Endothelial cell of umbilical vein (primary cell): ENCODE measurements at regions not wholly inside any gene's neighbourhood (a gene's known extent, or its start where the extent isn't known, plus 50 kb on each side); places are given as distances from the start of the nearest gene placed in this dataset.

Experiments
- BruUV-seq: library from RNA; stranded (reverse); fragments of 400-500 nt; replicated peaks from 2 replicates; lab custom pipeline; 2021; lab: Mats Ljungman, UMichigan
- CTCF ChIA-PET: fragments of 300-600, 350-600 bp; sonication (Branson Sonifier 250); formaldehyde crosslinking; loops from one replicate; lab custom pipeline; 2021; ENCODE audit warnings: antibody characterized with exemption, inconsistent platforms; lab: Charles Lee
- POLR2A ChIA-PET: fragments of 300-600, 350-600 bp; sonication (Branson Sonifier 250); formaldehyde crosslinking; loops from one replicate; lab custom pipeline; 2021; ENCODE audit warnings: antibody characterized with exemption, inconsistent platforms; lab: Charles Lee
- DNase-seq: peaks from one replicate; pipeline ENCODE4 v3.0.0-alpha.2; 2011; ENCODE audit warnings: low read depth, low spot score
- FAIRE-seq: peaks from 2 replicates; lab custom pipeline; 2011; peaks lifted over from hg19 to GRCh38; lab: Jason Lieb, UNC
- H2AFZ ChIP-seq: 2 replicates; pipeline ENCODE4 v1.6.0; 2012; ENCODE audit warnings: low read depth, low read length, control low read depth, inconsistent platforms
- H3K27ac ChIP-seq: 2 replicates; pipeline ENCODE4 v1.5.1; 2011; ENCODE audit warnings: low read depth, mild to moderate bottlenecking, control low read depth, low read length, moderate library complexity; ENCODE audit not compliant: insufficient read depth
- H3K27me3 ChIP-seq, 2 experiments: 2 replicates each; pipeline versions ENCODE4 v1.6.0 to v1.6.1; 2011; ENCODE audit warnings: low read length in 2 of 2, mixed read lengths in 1 of 2; ENCODE audit not compliant: control insufficient read depth in 2 of 2, insufficient read depth in 2 of 2
- H3K36me3 ChIP-seq, 2 experiments: 2 replicates in 1 of 2; 3 replicates in 1 of 2; pipeline ENCODE4 v1.5.1; 2011; ENCODE audit warnings: low read length in 2 of 2, mild to moderate bottlenecking in 1 of 2, moderate library complexity in 1 of 2; ENCODE audit not compliant: control insufficient read depth in 2 of 2, insufficient read depth in 2 of 2; ENCODE audit errors: extremely low read depth in 1 of 2
- H3K4me1 ChIP-seq: 3 replicates; pipeline ENCODE4 v1.5.1; 2011; ENCODE audit warnings: mild to moderate bottlenecking, low read length; ENCODE audit not compliant: control insufficient read depth, insufficient read depth; ENCODE audit errors: extremely low read depth
- H3K4me2 ChIP-seq: 2 replicates; pipeline ENCODE4 v1.6.1; 2011; ENCODE audit warnings: low read length, control low read depth, mixed read lengths; ENCODE audit not compliant: insufficient read depth
- H3K4me3 ChIP-seq, 3 experiments: fragments of 200-600 bp in 1 of 3; sonication (generic), shearing (Covaris generic) in 1 of 3; replicated peaks in 1 of 3; 2 replicates each; pipeline ENCODE4 v1.5.1; 2011 to 2016; ENCODE audit warnings: control low read depth in 3 of 3, low read length in 3 of 3, mild to moderate bottlenecking in 2 of 3, inconsistent platforms in 1 of 3, low read depth in 1 of 3, moderate library complexity in 1 of 3; ENCODE audit not compliant: insufficient read depth in 1 of 3
- H3K79me2 ChIP-seq: 2 replicates; pipeline ENCODE4 v1.6.0; 2012; ENCODE audit warnings: low read length, inconsistent platforms; ENCODE audit not compliant: control insufficient read depth, insufficient read depth
- H3K9ac ChIP-seq: replicated peaks from 2 replicates; pipeline ENCODE3; 2011; ENCODE audit warnings: low read length, control low read depth; ENCODE audit not compliant: insufficient read depth; ENCODE audit errors: extremely low read depth
- H3K9me1 ChIP-seq: replicated peaks from 3 replicates; pipeline ENCODE4 v1.6.0; 2011; ENCODE audit warnings: mild to moderate bottlenecking, low read length; ENCODE audit not compliant: control insufficient read depth, insufficient read depth; ENCODE audit errors: extremely low read depth
- H3K9me3 ChIP-seq: replicated peaks from 2 replicates; pipeline ENCODE4 v1.5.1; 2012; ENCODE audit warnings: low read length, inconsistent platforms; ENCODE audit not compliant: control insufficient read depth, insufficient read depth
- H4K20me1 ChIP-seq: replicated peaks from 2 replicates; pipeline ENCODE3; 2011; ENCODE audit warnings: mild to moderate bottlenecking, low read length; ENCODE audit not compliant: control insufficient read depth, insufficient read depth; ENCODE audit errors: extremely low read depth
- CTCF ChIP-seq, 2 donors: IDR thresholded peaks; 1 replicate in 1 of 2; 2 replicates in 1 of 2; pipeline ENCODE4 v1.5.1; 2011; ENCODE audit warnings: low read length in 2 of 2, mild to moderate bottlenecking in 2 of 2, moderate library complexity in 2 of 2, control low read depth in 1 of 2, inconsistent platforms in 1 of 2, low read depth in 1 of 2; ENCODE audit not compliant: insufficient read depth in 1 of 2; ENCODE audit errors: extremely low read depth in 1 of 2
- EZH2 ChIP-seq: IDR thresholded peaks from 2 replicates; pipeline ENCODE4 v1.6.1; 2012; ENCODE audit warnings: borderline replicate concordance, low read depth, mild to moderate bottlenecking, moderate library complexity, low read length, inconsistent platforms; ENCODE audit not compliant: severe bottlenecking
- FOS ChIP-seq: IDR thresholded peaks from 2 replicates; pipeline ENCODE4 v1.6.1; 2011; ENCODE audit warnings: mild to moderate bottlenecking, low read length, moderate library complexity, borderline replicate concordance; ENCODE audit not compliant: insufficient read depth
- GATA2 ChIP-seq: IDR thresholded peaks from 2 replicates; pipeline ENCODE4 v1.7.0; 2011; ENCODE audit warnings: low read depth, mild to moderate bottlenecking, moderate library complexity, mixed read lengths, low read length; ENCODE audit not compliant: insufficient read length, insufficient read depth
- JUN ChIP-seq: IDR thresholded peaks from 2 replicates; pipeline ENCODE4 v1.6.1; 2011; ENCODE audit warnings: borderline replicate concordance, low read depth; ENCODE audit not compliant: insufficient read length, insufficient read depth
- MAX ChIP-seq: IDR thresholded peaks from 2 replicates; pipeline ENCODE4 v1.6.1; 2011; ENCODE audit not compliant: insufficient read depth, insufficient read length
- MYC ChIP-seq: IDR thresholded peaks from one replicate; pipeline ENCODE4 v1.6.1; 2011; ENCODE audit warnings: mild to moderate bottlenecking, low read depth, low read length
- POLR2A ChIP-seq: IDR thresholded peaks from 2 replicates; pipeline ENCODE4 v1.6.1; 2012; ENCODE audit warnings: low read depth, mild to moderate bottlenecking, control low read depth, low read length
- POLR2AphosphoS5 ChIP-seq: IDR thresholded peaks from 2 replicates; pipeline ENCODE4 v1.6.1; 2012; ENCODE audit warnings: low read depth, mild to moderate bottlenecking, control low read depth, low read length, moderate library complexity; ENCODE audit not compliant: insufficient read depth
- dilution Hi-C: fragments of 300-500 bp; cut with MboI; formaldehyde crosslinking; loops from one replicate; pipeline ENCODE4 v1.15.0; 2019; ENCODE audit warnings: low sequenced_read_pairs; ENCODE audit not compliant: extremely low pct_ligation_motif_present
- intact Hi-C: fragments of 100-400 bp; cut with micrococcal nuclease; formaldehyde crosslinking; loops from one replicate; pipeline ENCODE4 v1.10.0; 2022

- no peak for DNase-seq
- no peaks in the 10 kb centered on the region for H3K36me3 ChIP-seq
- TF ChIP-seq EZH2 (no peak), JUN (no peak), FOS (no peak)
- no peak overlapping the region for H3K27ac ChIP-seq
- H3K4me3 ChIP-seq, result no peak overlapping the region
- no peaks in the 10 kb centered on the region for H3K9me3 ChIP-seq
- CTCF ChIA-PET, result interaction anchor here (1.4 kb wide), 1 partner anchor 67 kb away, joined by 3 read pairs; no protein-coding TSS in a partner anchor
- POLR2A ChIA-PET, result no interaction called here
- dilution Hi-C loops (no loop called here), intact Hi-C loops (no loop called here)
- H4K20me1 ChIP-seq, result no peaks in the 10 kb centered on the region
- no peak for FAIRE-seq
- no peaks in the 10 kb centered on the region for H3K4me1 ChIP-seq
- H3K9me1 ChIP-seq, result no peaks in the 10 kb centered on the region
- peaks cover 3 to 8% of the 10 kb centered on the region in 2 experiments for H3K27me3 ChIP-seq
- no TSS peak for BruUV-seq
- H3K9ac ChIP-seq, result no peak overlapping the region
- no peak overlapping the region for H3K4me2 ChIP-seq
- no peak overlapping the region for H2AFZ ChIP-seq
- no peaks in the 10 kb centered on the region for H3K79me2 ChIP-seq
Measured at GRCh38 chr2:41937464-41937906, 110.3 kb upstream of the PKDCC start.

GRCh38 chr2:41937921-41938708, 109.7 kb upstream of the PKDCC start:
- ChIA-PET CTCF (interaction anchor here (1.4 kb wide), 1 partner anchor 67 kb away, joined by 3 read pairs; no protein-coding TSS in a partner anchor), POLR2A (no interaction called here)
- FAIRE-seq (no peak), DNase-seq (no peak)
- Histone ChIP-seq H3K79me2 (no peaks in the 10 kb centered on the region), H3K9ac (no peak overlapping the region), H3K4me3 (no peak overlapping the region), H4K20me1 (no peaks in the 10 kb centered on the region), H2AFZ (no peak overlapping the region), H3K4me2 (no peak overlapping the region), H3K27ac (no peak overlapping the region), H3K27me3 (peaks cover under 1 to 3% of the 10 kb centered on the region in 2 experiments), H3K4me1 (no peaks in the 10 kb centered on the region), H3K9me1 (no peaks in the 10 kb centered on the region), H3K9me3 (no peaks in the 10 kb centered on the region), H3K36me3 (no peaks in the 10 kb centered on the region)
- intact Hi-C loops, result no loop called here
- no TSS peak for BruUV-seq
- dilution Hi-C loops, result no loop called here
- TF ChIP-seq EZH2 (no peak), JUN (no peak), MAX (no peak), POLR2AphosphoS5 (no peak), POLR2A (no peak), FOS (no peak), MYC (no peak), GATA2 (no peak), CTCF (IDR thresholded peaks at IDR 0.05; ENCODE audit: extremely low read depth in 1 of 2, insufficient read depth in 1 of 2, low read depth in 1 of 2, low read length in 2 of 2) (no peak)
